Upper lobe of right lung (tissue), 1 donor: ENCODE measurements at regions not wholly inside any gene's neighbourhood (a gene's known extent, or its start where the extent isn't known, plus 50 kb on each side); places are given as distances from the start of the nearest gene placed in this dataset.

ENCODE experiments used
- ATAC-seq: fragments of 200-7000 bp; cut with Tn5 transposase; one replicate; pipeline ENCODE4 v1.9.1; 2020; ENCODE audit warnings: mild to moderate bottlenecking, moderate library complexity
- DNase-seq: peaks from one replicate; pipeline ENCODE4 v3.0.0-alpha.2; 2020
- H3K27ac ChIP-seq: fragments of 200-600 bp; one replicate; pipeline ENCODE4 v1.8.0; 2022
- H3K27me3 ChIP-seq: fragments of 200-600 bp; one replicate; pipeline ENCODE4 v1.8.0; 2022; ENCODE audit warnings: mild to moderate bottlenecking
- H3K36me3 ChIP-seq: fragments of 200-600 bp; one replicate; pipeline ENCODE4 v1.8.0; 2022
- H3K4me1 ChIP-seq: fragments of 200-600 bp; one replicate; pipeline ENCODE4 v1.8.0; 2022
- H3K4me3 ChIP-seq: fragments of 200-600 bp; one replicate; pipeline ENCODE4 v1.8.0; 2022; ENCODE audit warnings: mild to moderate bottlenecking
- H3K9me3 ChIP-seq: fragments of 200-600 bp; one replicate; pipeline ENCODE4 v1.8.0; 2022
- CTCF ChIP-seq: fragments of 200-600 bp; IDR thresholded peaks from one replicate; pipeline ENCODE4 v1.8.0; 2022; ENCODE audit warnings: antibody characterized with exemption
- intact Hi-C: fragments of 100-400 bp; cut with DNase I; formaldehyde crosslinking; loops from one replicate; pipeline ENCODE4 v1.11.0; 2022
- donor health status: DM: no; HTN: yes; CAD: no; lungs with severe emphysema.

- no peaks in the 10 kb centered on the region for H3K27me3 ChIP-seq
- no peak for TF ChIP-seq CTCF
- H3K4me1 ChIP-seq: no peaks in the 10 kb centered on the region
- no peak overlapping the region for H3K4me3 ChIP-seq
- no peaks in the 10 kb centered on the region for H3K36me3 ChIP-seq
- H3K27ac ChIP-seq: no peak overlapping the region
- DNase-seq: no peak
- intact Hi-C loops: no loop called here
- ATAC-seq: no peak
- no peaks in the 10 kb centered on the region for H3K9me3 ChIP-seq
Measured at GRCh38 chr4:161183729-161184128, 980.1 kb downstream of the FSTL5 start.

DNA sequence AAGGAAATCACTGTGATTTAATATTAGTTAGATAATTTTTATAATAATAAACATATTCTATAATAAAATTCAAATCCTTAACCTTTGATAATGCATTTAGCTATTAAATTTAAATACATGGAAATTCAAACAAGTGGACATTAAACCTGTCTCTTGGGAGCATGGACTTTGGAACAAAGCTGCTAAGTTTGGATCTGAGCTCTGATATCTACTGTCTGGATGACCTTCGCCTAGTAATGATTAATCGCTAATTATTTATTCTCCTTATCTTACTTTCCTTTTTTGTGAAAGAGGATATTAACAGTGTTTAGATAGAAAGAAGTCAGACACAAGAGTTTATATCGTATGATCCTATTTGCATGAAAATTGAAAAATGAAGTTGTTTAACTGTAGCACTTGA, 980.9 kb downstream of the FSTL5 start:
- Histone ChIP-seq H3K27ac (no peak overlapping the region), H3K9me3 (no peaks in the 10 kb centered on the region), H3K27me3 (no peaks in the 10 kb centered on the region), H3K4me1 (no peaks in the 10 kb centered on the region), H3K4me3 (no peak overlapping the region), H3K36me3 (no peaks in the 10 kb centered on the region)
- intact Hi-C loops: no loop called here
- ATAC-seq: no peak
- no peak for TF ChIP-seq CTCF
- no peak for DNase-seq

GRCh38 chr4:161178310-161178709, 985.5 kb downstream of the FSTL5 start:
- no peak overlapping the region for H3K27ac ChIP-seq
- no peak for ATAC-seq
- H3K36me3 ChIP-seq: no peaks in the 10 kb centered on the region
- DNase-seq: no peak
- H3K9me3 ChIP-seq: no peaks in the 10 kb centered on the region
- intact Hi-C loops: no loop called here
- no peaks in the 10 kb centered on the region for H3K4me1 ChIP-seq
- no peak overlapping the region for H3K4me3 ChIP-seq
- H3K27me3 ChIP-seq: no peaks in the 10 kb centered on the region
- TF ChIP-seq CTCF: no peak

- intact Hi-C loops: no loop called here
- DNase-seq (no peak), ATAC-seq (no peak)
- Histone ChIP-seq H3K27me3 (no peaks in the 10 kb centered on the region), H3K4me1 (no peaks in the 10 kb centered on the region), H3K27ac (no peak overlapping the region), H3K9me3 (no peaks in the 10 kb centered on the region), H3K4me3 (no peak overlapping the region), H3K36me3 (no peaks in the 10 kb centered on the region)
- TF ChIP-seq CTCF: no peak
Measured at GRCh38 chr4:161172396-161173026, 991.3 kb downstream of the FSTL5 start.

DNA sequence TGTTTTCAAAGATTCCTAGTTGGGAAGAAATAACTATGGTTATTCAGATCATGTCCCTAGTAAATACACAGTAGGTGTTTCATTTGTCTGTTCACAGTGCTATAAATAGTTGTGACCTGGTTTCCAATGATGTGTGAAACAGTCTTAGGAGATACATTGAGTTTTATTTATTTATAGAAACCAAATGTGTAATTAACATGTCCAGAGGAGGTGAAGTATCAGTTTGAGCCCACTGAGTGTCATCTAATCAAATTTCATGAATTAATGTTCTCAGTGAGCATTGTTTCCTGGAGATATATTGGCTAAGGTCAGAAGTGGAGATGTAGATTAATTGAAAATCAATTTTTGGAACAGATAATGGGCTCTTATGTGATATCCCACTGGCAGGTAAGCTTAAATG, 996.3 kb downstream of the FSTL5 start:
- no peaks in the 10 kb centered on the region for H3K27me3 ChIP-seq
- intact Hi-C loops: no loop called here
- DNase-seq (no peak), ATAC-seq (no peak)
- no peak overlapping the region for H3K4me3 ChIP-seq
- no peaks in the 10 kb centered on the region for H3K4me1 ChIP-seq
- H3K36me3 ChIP-seq: no peaks in the 10 kb centered on the region
- TF ChIP-seq CTCF: no peak
- no peaks in the 10 kb centered on the region for H3K9me3 ChIP-seq
- no peak overlapping the region for H3K27ac ChIP-seq

- no peak for TF ChIP-seq CTCF
- DNase-seq: no peak
- Histone ChIP-seq H3K9me3 (no peaks in the 10 kb centered on the region), H3K27ac (no peak overlapping the region), H3K27me3 (no peaks in the 10 kb centered on the region), H3K36me3 (no peaks in the 10 kb centered on the region), H3K4me3 (no peak overlapping the region), H3K4me1 (no peaks in the 10 kb centered on the region)
- intact Hi-C loops: no loop called here
- ATAC-seq: no peak
Measured at GRCh38 chr4:161160718-161161117, 1003.1 kb downstream of the FSTL5 start.
